GM23338 (cell line): ENCODE measurements at regions not wholly inside any gene's neighbourhood (a gene's known extent, or its start where the extent isn't known, plus 50 kb on each side); places are given as distances from the start of the nearest gene placed in this dataset.

Experiments used
- ATAC-seq: fragments of 200-7000 bp; cut with Tn5 transposase; 3 replicates; pipeline ENCODE4 v1.9.1; 2020
- DNase-seq: peaks from one replicate; pipeline ENCODE4 v3.0.0-alpha.2; 2015; ENCODE audit warnings: low spot score
- H2AFZ ChIP-seq: fragments of 200-600 bp; sonication (generic); 2 replicates; pipeline ENCODE4 v1.8.0; 2016; ENCODE audit warnings: antibody characterized with exemption, mild to moderate bottlenecking, moderate library complexity
- H3F3A ChIP-seq: fragments of 200-600 bp; sonication (generic); replicated peaks from 2 replicates; pipeline ENCODE4 v1.8.0; 2017; ENCODE audit warnings: antibody characterized with exemption, mixed run types, low read depth
- H3K27ac ChIP-seq: fragments of 200-600 bp; sonication (generic); 2 replicates; pipeline ENCODE4 v1.6.1; 2016; ENCODE audit warnings: low read depth
- H3K27me3 ChIP-seq: fragments of 200-600 bp; sonication (generic); 2 replicates; pipeline ENCODE4 v1.8.0; 2016; ENCODE audit warnings: mild to moderate bottlenecking, mixed run types, moderate library complexity; ENCODE audit not compliant: insufficient read depth
- H3K36me3 ChIP-seq: fragments of 200-600 bp; sonication (generic); 2 replicates; pipeline ENCODE4 v1.8.0; 2016; ENCODE audit warnings: mild to moderate bottlenecking; ENCODE audit not compliant: insufficient read depth
- H3K4me1 ChIP-seq: fragments of 200-600 bp; sonication (generic); 2 replicates; pipeline ENCODE4 v1.8.0; 2016; ENCODE audit warnings: mild to moderate bottlenecking, moderate library complexity; ENCODE audit not compliant: insufficient read depth
- H3K4me2 ChIP-seq: fragments of 200-600 bp; sonication (generic); 2 replicates; pipeline ENCODE4 v1.7.1; 2017; ENCODE audit warnings: mixed run types
- H3K4me3 ChIP-seq: fragments of 200-600 bp; sonication (generic); 2 replicates; pipeline ENCODE4 v1.6.1; 2016; ENCODE audit warnings: mixed run types
- H3K79me2 ChIP-seq: fragments of 200-600 bp; sonication (generic); replicated peaks from 2 replicates; pipeline ENCODE4 v1.8.0; 2017; ENCODE audit warnings: mild to moderate bottlenecking; ENCODE audit not compliant: insufficient read depth
- H3K9me2 ChIP-seq: fragments of 200-600 bp; sonication (generic); 2 replicates; pipeline ENCODE4 v1.8.0; 2017; ENCODE audit not compliant: insufficient read depth
- H4K20me1 ChIP-seq: fragments of 200-600 bp; sonication (generic); replicated peaks from 2 replicates; pipeline ENCODE4 v1.8.0; 2017; ENCODE audit warnings: mild to moderate bottlenecking; ENCODE audit not compliant: insufficient read depth
- H3K27ac Mint-ChIP-seq: 2 replicates; pipeline ENCODE4 v1.8.0; 2020; ENCODE audit warnings: inconsistent platforms, mild to moderate bottlenecking, moderate library complexity, mixed read lengths
- H3K27me3 Mint-ChIP-seq: 3 replicates; pipeline ENCODE4 v1.8.0; 2022; ENCODE audit warnings: low read depth, mild to moderate bottlenecking, moderate library complexity, mixed read lengths, inconsistent platforms; ENCODE audit not compliant: insufficient read depth, poor library complexity
- H3K36me3 Mint-ChIP-seq: 3 replicates; pipeline ENCODE4 v1.8.0; 2021; ENCODE audit warnings: low read depth, mild to moderate bottlenecking, inconsistent platforms, moderate library complexity, mixed read lengths
- H3K4me1 Mint-ChIP-seq: 3 replicates; pipeline ENCODE4 v1.8.0; 2020; ENCODE audit warnings: mild to moderate bottlenecking, inconsistent platforms, mixed read lengths
- H3K4me3 Mint-ChIP-seq: 3 replicates; pipeline ENCODE4 v1.8.0; 2021; ENCODE audit warnings: moderate library complexity, mild to moderate bottlenecking, inconsistent platforms, mixed read lengths
- H3K9me3 Mint-ChIP-seq: 3 replicates; pipeline ENCODE4 v1.8.0; 2020; ENCODE audit warnings: moderate library complexity, mild to moderate bottlenecking, inconsistent platforms, mixed read lengths
- ETS1 ChIP-seq: IDR thresholded peaks from 2 replicates; pipeline ENCODE4 v1.6.1; 2016; ENCODE audit warnings: antibody characterized with exemption
- EZH2phosphoT487 ChIP-seq: fragments of 200-600 bp; sonication (generic); IDR thresholded peaks from one replicate; pipeline ENCODE4 v1.8.1; 2018; ENCODE audit warnings: antibody characterized with exemption; ENCODE audit not compliant: unreplicated experiment
- NANOG ChIP-seq: IDR thresholded peaks from 2 replicates; pipeline ENCODE4 v1.6.1; 2016; ENCODE audit warnings: antibody characterized with exemption, borderline replicate concordance
- POLR2AphosphoS5 ChIP-seq: IDR thresholded peaks from 2 replicates; pipeline ENCODE4 v1.6.1; 2016; ENCODE audit warnings: antibody characterized with exemption, low read depth
- STAT1 ChIP-seq: IDR thresholded peaks from one replicate; pipeline ENCODE4 v1.6.1; 2016; ENCODE audit warnings: antibody characterized with exemption; ENCODE audit not compliant: unreplicated experiment
- TF ChIP-seq, protein P1 (sequence below): IDR thresholded peaks from one replicate; pipeline ENCODE4 v1.6.1; 2018; ENCODE audit warnings: antibody characterized with exemption; ENCODE audit not compliant: unreplicated experiment
- TF ChIP-seq, protein P2 (sequence below), 2 experiments: fragments of 200-600 bp in 1 of 2; sonication (generic) in 1 of 2; conservative IDR thresholded peaks; 2 replicates each; pipeline versions ENCODE4 v1.5.1 to v1.6.1; 2016 to 2017; ENCODE audit warnings: antibody characterized with exemption in 2 of 2, low read depth in 2 of 2, mild to moderate bottlenecking in 2 of 2, moderate library complexity in 1 of 2

- no peak for TF ChIP-seq ETS1
- TF ChIP-seq, protein P1, sequence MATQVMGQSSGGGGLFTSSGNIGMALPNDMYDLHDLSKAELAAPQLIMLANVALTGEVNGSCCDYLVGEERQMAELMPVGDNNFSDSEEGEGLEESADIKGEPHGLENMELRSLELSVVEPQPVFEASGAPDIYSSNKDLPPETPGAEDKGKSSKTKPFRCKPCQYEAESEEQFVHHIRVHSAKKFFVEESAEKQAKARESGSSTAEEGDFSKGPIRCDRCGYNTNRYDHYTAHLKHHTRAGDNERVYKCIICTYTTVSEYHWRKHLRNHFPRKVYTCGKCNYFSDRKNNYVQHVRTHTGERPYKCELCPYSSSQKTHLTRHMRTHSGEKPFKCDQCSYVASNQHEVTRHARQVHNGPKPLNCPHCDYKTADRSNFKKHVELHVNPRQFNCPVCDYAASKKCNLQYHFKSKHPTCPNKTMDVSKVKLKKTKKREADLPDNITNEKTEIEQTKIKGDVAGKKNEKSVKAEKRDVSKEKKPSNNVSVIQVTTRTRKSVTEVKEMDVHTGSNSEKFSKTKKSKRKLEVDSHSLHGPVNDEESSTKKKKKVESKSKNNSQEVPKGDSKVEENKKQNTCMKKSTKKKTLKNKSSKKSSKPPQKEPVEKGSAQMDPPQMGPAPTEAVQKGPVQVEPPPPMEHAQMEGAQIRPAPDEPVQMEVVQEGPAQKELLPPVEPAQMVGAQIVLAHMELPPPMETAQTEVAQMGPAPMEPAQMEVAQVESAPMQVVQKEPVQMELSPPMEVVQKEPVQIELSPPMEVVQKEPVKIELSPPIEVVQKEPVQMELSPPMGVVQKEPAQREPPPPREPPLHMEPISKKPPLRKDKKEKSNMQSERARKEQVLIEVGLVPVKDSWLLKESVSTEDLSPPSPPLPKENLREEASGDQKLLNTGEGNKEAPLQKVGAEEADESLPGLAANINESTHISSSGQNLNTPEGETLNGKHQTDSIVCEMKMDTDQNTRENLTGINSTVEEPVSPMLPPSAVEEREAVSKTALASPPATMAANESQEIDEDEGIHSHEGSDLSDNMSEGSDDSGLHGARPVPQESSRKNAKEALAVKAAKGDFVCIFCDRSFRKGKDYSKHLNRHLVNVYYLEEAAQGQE = no peak
- no peak for TF ChIP-seq POLR2AphosphoS5
- TF ChIP-seq EZH2phosphoT487 = no peak
Observed at GRCh38 chrX:120749141-120749846, 119.4 kb upstream of the C1GALT1C1 start (continued).

DNA sequence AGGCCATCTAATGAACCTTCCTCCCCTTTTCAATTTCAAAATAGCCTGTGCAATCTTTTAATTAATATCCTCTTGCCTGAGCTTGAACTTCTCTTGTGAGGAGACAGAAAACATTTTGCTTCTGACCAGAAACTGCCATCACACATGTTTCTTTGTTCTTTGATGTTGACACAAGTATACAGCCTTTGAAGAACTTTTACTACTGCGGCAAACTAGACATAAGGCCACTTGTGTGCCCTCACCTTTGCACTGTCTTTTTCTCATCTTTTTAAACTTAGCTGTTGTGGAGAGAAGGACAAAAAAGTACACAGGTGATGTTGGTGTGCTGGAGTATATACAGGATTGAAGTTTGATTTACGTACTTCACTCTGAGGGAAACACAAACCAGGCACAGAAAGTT is 116.3 kb upstream of the C1GALT1C1 start:
- no peak overlapping the region for H3K4me3 ChIP-seq
- no peak overlapping the region for H3K4me2 ChIP-seq
- H3K4me1 ChIP-seq = no peaks in the 10 kb centered on the region
- H3K27ac ChIP-seq = no peak overlapping the region
- Mint-ChIP-seq H3K36me3 (no peaks in the 10 kb centered on the region), H3K27me3 (no peaks in the 10 kb centered on the region), H3K27ac (no peak overlapping the region), H3K4me1 (peaks cover 4% of the 10 kb centered on the region), H3K9me3 (peaks cover 2% of the 10 kb centered on the region; the same call in 1 of the 3 replicates), H3K4me3 (no peak overlapping the region)
- H3K79me2 ChIP-seq = no peaks in the 10 kb centered on the region
- H3K27me3 ChIP-seq = no peaks in the 10 kb centered on the region
- ATAC-seq = no peak
- DNase-seq = no peak
- no peaks in the 10 kb centered on the region for H3K9me2 ChIP-seq
- no peaks in the 10 kb centered on the region for H3F3A ChIP-seq
- no peak overlapping the region for H2AFZ ChIP-seq
- no peaks in the 10 kb centered on the region for H4K20me1 ChIP-seq
- no peaks in the 10 kb centered on the region for H3K36me3 ChIP-seq
- TF ChIP-seq STAT1 (no peak), NANOG (no peak), EZH2phosphoT487 (no peak), POLR2AphosphoS5 (no peak)
- TF ChIP-seq, protein P2, sequence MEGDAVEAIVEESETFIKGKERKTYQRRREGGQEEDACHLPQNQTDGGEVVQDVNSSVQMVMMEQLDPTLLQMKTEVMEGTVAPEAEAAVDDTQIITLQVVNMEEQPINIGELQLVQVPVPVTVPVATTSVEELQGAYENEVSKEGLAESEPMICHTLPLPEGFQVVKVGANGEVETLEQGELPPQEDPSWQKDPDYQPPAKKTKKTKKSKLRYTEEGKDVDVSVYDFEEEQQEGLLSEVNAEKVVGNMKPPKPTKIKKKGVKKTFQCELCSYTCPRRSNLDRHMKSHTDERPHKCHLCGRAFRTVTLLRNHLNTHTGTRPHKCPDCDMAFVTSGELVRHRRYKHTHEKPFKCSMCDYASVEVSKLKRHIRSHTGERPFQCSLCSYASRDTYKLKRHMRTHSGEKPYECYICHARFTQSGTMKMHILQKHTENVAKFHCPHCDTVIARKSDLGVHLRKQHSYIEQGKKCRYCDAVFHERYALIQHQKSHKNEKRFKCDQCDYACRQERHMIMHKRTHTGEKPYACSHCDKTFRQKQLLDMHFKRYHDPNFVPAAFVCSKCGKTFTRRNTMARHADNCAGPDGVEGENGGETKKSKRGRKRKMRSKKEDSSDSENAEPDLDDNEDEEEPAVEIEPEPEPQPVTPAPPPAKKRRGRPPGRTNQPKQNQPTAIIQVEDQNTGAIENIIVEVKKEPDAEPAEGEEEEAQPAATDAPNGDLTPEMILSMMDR (conservative IDR thresholded peaks at IDR 0.05; ENCODE audit: low read depth in 2 of 2) = no peak
- TF ChIP-seq, protein P1 = no peak
